ENCODE measurements at regions not wholly inside any gene's neighbourhood (a gene's known extent, or its start where the extent isn't known, plus 50 kb on each side); places are given as distances from the start of the nearest gene placed in this dataset.

DNA sequence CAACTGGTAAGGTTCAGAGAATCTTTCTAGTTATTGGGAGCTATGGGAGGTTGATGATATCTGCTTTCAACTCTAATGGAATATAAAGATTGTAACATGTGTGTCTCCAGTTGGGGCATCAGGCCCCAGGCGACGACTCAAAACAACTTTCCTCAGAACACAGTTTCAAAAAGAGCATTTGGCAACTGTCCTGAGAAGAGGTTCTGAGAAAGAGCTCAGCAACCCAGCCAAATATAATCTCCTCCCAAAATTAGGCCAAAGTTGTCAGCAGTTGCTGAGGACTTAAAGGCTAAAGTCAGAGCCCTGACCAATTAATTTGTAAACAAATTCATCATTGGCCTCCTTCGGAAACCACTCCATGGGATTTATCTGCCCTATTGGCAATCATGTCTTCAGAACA, 251.1 kb upstream of the NFE2L3 start:
- no peak overlapping the region for H3K27ac Mint-ChIP-seq
- H3K27me3 Mint-ChIP-seq, result peaks cover 37% of the 10 kb centered on the region
- intact Hi-C loops (cut with micrococcal nuclease), result no loop called here
- ChIA-PET CTCF (interaction anchor here (1.1 to 3.3 kb wide), 2 partner anchors 9 to 469 kb away, joined by 3 to 9 read pairs; no protein-coding TSS in a partner anchor), POLR2A (interaction anchor here (1.2 kb wide), 1 partner anchor 51 kb away, joined by 4 read pairs; no protein-coding TSS in a partner anchor)
- H3K4me3 Mint-ChIP-seq, result no peak overlapping the region
- DNase-seq (no peak), ATAC-seq (ENCODE audit: low read depth) (no peak)
- H3K36me3 Mint-ChIP-seq (ENCODE audit: low read depth), result no peaks in the 10 kb centered on the region
- no peaks in the 10 kb centered on the region for H3K9me3 Mint-ChIP-seq
- TF ChIP-seq, protein P1, sequence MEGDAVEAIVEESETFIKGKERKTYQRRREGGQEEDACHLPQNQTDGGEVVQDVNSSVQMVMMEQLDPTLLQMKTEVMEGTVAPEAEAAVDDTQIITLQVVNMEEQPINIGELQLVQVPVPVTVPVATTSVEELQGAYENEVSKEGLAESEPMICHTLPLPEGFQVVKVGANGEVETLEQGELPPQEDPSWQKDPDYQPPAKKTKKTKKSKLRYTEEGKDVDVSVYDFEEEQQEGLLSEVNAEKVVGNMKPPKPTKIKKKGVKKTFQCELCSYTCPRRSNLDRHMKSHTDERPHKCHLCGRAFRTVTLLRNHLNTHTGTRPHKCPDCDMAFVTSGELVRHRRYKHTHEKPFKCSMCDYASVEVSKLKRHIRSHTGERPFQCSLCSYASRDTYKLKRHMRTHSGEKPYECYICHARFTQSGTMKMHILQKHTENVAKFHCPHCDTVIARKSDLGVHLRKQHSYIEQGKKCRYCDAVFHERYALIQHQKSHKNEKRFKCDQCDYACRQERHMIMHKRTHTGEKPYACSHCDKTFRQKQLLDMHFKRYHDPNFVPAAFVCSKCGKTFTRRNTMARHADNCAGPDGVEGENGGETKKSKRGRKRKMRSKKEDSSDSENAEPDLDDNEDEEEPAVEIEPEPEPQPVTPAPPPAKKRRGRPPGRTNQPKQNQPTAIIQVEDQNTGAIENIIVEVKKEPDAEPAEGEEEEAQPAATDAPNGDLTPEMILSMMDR (IDR thresholded peaks at IDR 0.05), result no peak
- peaks cover 2% of the 10 kb centered on the region for H3K4me1 Mint-ChIP-seq

DNA sequence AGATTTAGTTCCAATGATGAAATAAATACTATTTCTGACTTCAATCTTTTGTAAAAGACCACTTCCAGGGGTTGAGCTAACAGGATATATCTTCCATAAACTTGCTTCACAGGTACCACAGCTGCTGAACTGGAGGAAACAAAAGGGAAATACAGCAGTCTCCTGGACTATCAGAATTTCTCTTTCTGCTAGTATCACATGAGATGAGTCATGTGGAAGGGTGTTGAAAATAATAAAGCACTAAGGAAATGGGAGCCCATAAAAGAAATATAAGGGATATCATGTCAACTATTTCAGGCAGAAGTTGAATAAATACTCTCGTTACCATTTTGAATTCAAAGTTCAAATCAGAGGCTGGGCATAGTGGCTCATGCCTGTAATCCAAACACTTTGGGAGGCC, 250.3 kb upstream of the NFE2L3 start:
- Mint-ChIP-seq H3K27me3 (peaks cover 33% of the 10 kb centered on the region), H3K4me1 (no peaks in the 10 kb centered on the region), H3K4me3 (no peak overlapping the region), H3K36me3 (ENCODE audit: low read depth) (no peaks in the 10 kb centered on the region), H3K9me3 (no peaks in the 10 kb centered on the region), H3K27ac (no peak overlapping the region)
- DNase-seq (no peak), ATAC-seq (ENCODE audit: low read depth) (no peak)
- TF ChIP-seq, protein P1 (IDR thresholded peaks at IDR 0.05), result no peak
- ChIA-PET CTCF (interaction anchor here (1.1 kb wide), 1 partner anchor 9 kb away, joined by 3 read pairs; no protein-coding TSS in a partner anchor), POLR2A (interaction anchor here (1.2 kb wide), 1 partner anchor 50 kb away, joined by 4 read pairs; no protein-coding TSS in a partner anchor)
- intact Hi-C loops (cut with micrococcal nuclease), result no loop called here

DNA sequence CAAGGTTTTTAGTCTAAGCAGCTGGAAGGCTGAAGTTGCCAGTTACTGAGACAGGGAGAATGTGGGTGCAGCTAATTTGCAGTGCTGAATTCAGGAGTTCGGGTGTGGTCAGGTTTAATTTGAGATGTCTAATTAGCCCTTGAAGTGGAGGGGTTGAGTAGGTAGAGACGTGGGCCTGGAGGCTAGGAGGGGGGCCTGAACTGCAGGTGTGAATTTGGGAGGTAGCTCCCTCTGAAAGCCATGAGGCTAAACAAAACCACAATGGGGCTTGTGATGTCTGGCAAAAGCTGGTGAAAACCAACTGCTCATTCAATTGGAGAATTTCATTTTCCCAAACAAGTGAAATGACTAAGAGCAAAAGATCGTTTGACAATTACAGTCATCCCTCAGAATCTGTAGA, 246.0 kb upstream of the NFE2L3 start:
- Mint-ChIP-seq H3K4me1 (no peaks in the 10 kb centered on the region), H3K4me3 (no peak overlapping the region), H3K36me3 (ENCODE audit: low read depth) (no peaks in the 10 kb centered on the region), H3K27ac (no peak overlapping the region), H3K27me3 (peaks cover 13% of the 10 kb centered on the region), H3K9me3 (no peaks in the 10 kb centered on the region)
- intact Hi-C loops (cut with micrococcal nuclease), result no loop called here
- CTCF ChIA-PET, result interaction anchor here (2.3 kb wide), 1 partner anchor 12 kb away, joined by 7 read pairs; no protein-coding TSS in a partner anchor
- DNase-seq, result no peak
- POLR2A ChIA-PET, result interaction anchor here (1.6 kb wide), 1 partner anchor 10 kb away, joined by 3 read pairs; no protein-coding TSS in a partner anchor
- TF ChIP-seq, protein P1 (IDR thresholded peaks at IDR 0.05), result no peak
- no peak for ATAC-seq (ENCODE audit: low read depth)

DNA sequence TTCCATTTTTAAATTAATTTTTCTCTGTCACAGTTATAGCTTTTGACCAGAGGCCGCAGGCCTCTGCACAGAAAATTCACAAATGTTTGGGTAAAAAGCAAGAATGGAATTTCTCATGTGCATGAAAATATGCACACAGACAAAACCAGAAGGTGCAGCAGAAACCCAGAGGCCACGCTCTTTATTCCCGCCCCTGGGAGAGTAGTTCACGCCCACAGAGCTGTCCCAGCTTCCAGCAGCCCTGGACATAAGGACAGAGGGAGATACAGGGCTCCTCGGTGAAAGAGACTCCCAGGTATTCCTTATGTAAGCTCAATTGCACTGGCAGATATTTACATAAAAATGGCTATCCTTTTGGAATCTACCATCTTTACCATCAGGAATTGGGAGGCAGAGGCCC, 245.2 kb upstream of the NFE2L3 start:
- no peak overlapping the region for H3K27ac Mint-ChIP-seq
- no peaks in the 10 kb centered on the region for H3K4me1 Mint-ChIP-seq
- no peaks in the 10 kb centered on the region for H3K36me3 Mint-ChIP-seq (ENCODE audit: low read depth)
- TF ChIP-seq, protein P1 (IDR thresholded peaks at IDR 0.05), result no peak
- ATAC-seq (ENCODE audit: low read depth) (no peak), DNase-seq (no peak)
- no peak overlapping the region for H3K4me3 Mint-ChIP-seq
- H3K27me3 Mint-ChIP-seq, result peaks cover 9% of the 10 kb centered on the region
- POLR2A ChIA-PET, result interaction anchor here (1.6 kb wide), 1 partner anchor 10 kb away, joined by 3 read pairs; no protein-coding TSS in a partner anchor
- H3K9me3 Mint-ChIP-seq, result no peaks in the 10 kb centered on the region
- CTCF ChIA-PET, result interaction anchor here (1.4 to 2.3 kb wide), 2 partner anchors 13 to 27 kb away, joined by 3 to 7 read pairs; no protein-coding TSS in a partner anchor
- intact Hi-C loops (cut with micrococcal nuclease), result no loop called here

DNA sequence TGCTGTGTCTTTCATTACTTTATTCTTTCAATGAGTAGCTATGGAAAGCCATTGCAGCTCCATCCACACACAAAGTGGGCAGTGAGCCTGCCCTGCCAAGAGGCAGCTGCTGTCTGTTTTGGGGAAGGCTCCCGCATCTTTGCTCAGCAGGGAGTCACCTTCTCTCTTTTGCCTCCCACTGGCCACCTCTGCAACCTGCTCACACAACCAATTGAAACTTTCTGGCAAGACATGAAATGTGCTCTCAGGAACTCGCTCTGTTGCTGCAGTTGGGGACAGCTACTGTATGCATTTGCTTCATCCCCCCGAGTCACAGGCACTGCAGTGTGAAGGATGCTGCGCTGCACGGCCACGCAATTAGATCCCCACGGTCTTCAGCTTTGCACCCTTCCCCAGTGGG, 244.8 kb upstream of the NFE2L3 start:
- POLR2A ChIA-PET, result interaction anchor here (1.6 kb wide), 1 partner anchor 11 kb away, joined by 3 read pairs; no protein-coding TSS in a partner anchor
- H3K9me3 Mint-ChIP-seq, result no peaks in the 10 kb centered on the region
- DNase-seq (no peak), ATAC-seq (ENCODE audit: low read depth) (no peak)
- no peak overlapping the region for H3K27ac Mint-ChIP-seq
- CTCF ChIA-PET, result interaction anchor here (1.4 kb wide), 1 partner anchor 26 kb away, joined by 3 read pairs; no protein-coding TSS in a partner anchor
- peaks cover 9% of the 10 kb centered on the region for H3K27me3 Mint-ChIP-seq
- intact Hi-C loops (cut with micrococcal nuclease), result no loop called here
- no peaks in the 10 kb centered on the region for H3K36me3 Mint-ChIP-seq (ENCODE audit: low read depth)
- TF ChIP-seq, protein P1 (IDR thresholded peaks at IDR 0.05), result no peak
- no peak overlapping the region for H3K4me3 Mint-ChIP-seq
- no peaks in the 10 kb centered on the region for H3K4me1 Mint-ChIP-seq
